ENCODE measurements at regions not wholly inside any gene's neighbourhood (a gene's known extent, or its start where the extent isn't known, plus 50 kb on each side); places are given as distances from the start of the nearest gene placed in this dataset.
"Not testable (repeated sequence)": the region's sequence is repeated elsewhere in the genome, so short reads cannot be mapped to it uniquely, and the experiment has no call there.

- DNase-seq = no peak
These were observed 306.1 kb downstream of the ADAMTS20 start for GRCh38 chr12:43245947-43246346.

- no peak for DNase-seq
These were observed 310.0 kb downstream of the ADAMTS20 start for GRCh38 chr12:43241986-43242385.

GRCh38 chr12:43238281-43238680 is 313.7 kb downstream of the ADAMTS20 start:
- no peak for DNase-seq

- DNase-seq = no peak
These were observed 314.6 kb downstream of the ADAMTS20 start for GRCh38 chr12:43237238-43237879.

GRCh38 chr12:43235721-43236120 is 316.3 kb downstream of the ADAMTS20 start:
- DNase-seq = no peak

- no peak for DNase-seq
These were observed 318.1 kb downstream of the ADAMTS20 start for GRCh38 chr12:43233861-43234260.

- DNase-seq = no peak
These were observed 325.9 kb downstream of the ADAMTS20 start for GRCh38 chr12:43226151-43226550.

- DNase-seq = not testable (repeated sequence)
These were observed 327.7 kb downstream of the ADAMTS20 start for GRCh38 chr12:43224190-43224805.

GRCh38 chr12:43222796-43223195 is 329.2 kb downstream of the ADAMTS20 start:
- no peak for DNase-seq

- no peak for DNase-seq
These were observed 330.8 kb downstream of the ADAMTS20 start for GRCh38 chr12:43221216-43221615.

- no peak for DNase-seq
These were observed 335.5 kb downstream of the ADAMTS20 start for GRCh38 chr12:43216490-43216889.

GRCh38 chr12:43214166-43214565 is 337.8 kb downstream of the ADAMTS20 start:
- no peak for DNase-seq

GRCh38 chr12:43213608-43214007 is 338.4 kb downstream of the ADAMTS20 start:
- DNase-seq = no peak

GRCh38 chr12:43210485-43211192 is 341.4 kb downstream of the ADAMTS20 start:
- no peak for DNase-seq

- no peak for DNase-seq
These were observed 343.4 kb downstream of the ADAMTS20 start for GRCh38 chr12:43208627-43209026.

- no peak for DNase-seq
These were observed 343.8 kb downstream of the ADAMTS20 start for GRCh38 chr12:43208221-43208620.

GRCh38 chr12:43206396-43206795 is 345.6 kb downstream of the ADAMTS20 start:
- no peak for DNase-seq

GRCh38 chr12:43198608-43199007 is 353.4 kb downstream of the ADAMTS20 start:
- no peak for DNase-seq

- no peak for DNase-seq
These were observed 355.6 kb downstream of the ADAMTS20 start for GRCh38 chr12:43196268-43196907.

GRCh38 chr12:43193096-43193495 is 358.9 kb downstream of the ADAMTS20 start:
- DNase-seq = not testable (repeated sequence)

GRCh38 chr12:43192442-43192841 is 359.6 kb downstream of the ADAMTS20 start:
- DNase-seq = not testable (repeated sequence)

GRCh38 chr12:43180242-43180641 is 371.8 kb downstream of the ADAMTS20 start:
- DNase-seq = no peak

GRCh38 chr12:43179486-43179885 is 372.5 kb downstream of the ADAMTS20 start:
- no peak for DNase-seq

- DNase-seq = no peak
These were observed 374.7 kb downstream of the ADAMTS20 start for GRCh38 chr12:43177276-43177675.

Data from NCI-H1930 (cell line).